GM20000 (cell line): ENCODE measurements at regions not wholly inside any gene's neighbourhood (a gene's known extent, or its start where the extent isn't known, plus 50 kb on each side); places are given as distances from the start of the nearest gene placed in this dataset.

Experiments
- DNase-seq: peaks from one replicate; pipeline ENCODE4 v3.0.0; 2012; ENCODE audit warnings: low spot score
- TF ChIP-seq, protein P1 (sequence below): IDR thresholded peaks from 2 replicates; pipeline ENCODE4 v1.5.1; 2012; ENCODE audit warnings: mild to moderate bottlenecking, control low read depth; ENCODE audit errors: extremely low read depth, missing control alignments

DNA sequence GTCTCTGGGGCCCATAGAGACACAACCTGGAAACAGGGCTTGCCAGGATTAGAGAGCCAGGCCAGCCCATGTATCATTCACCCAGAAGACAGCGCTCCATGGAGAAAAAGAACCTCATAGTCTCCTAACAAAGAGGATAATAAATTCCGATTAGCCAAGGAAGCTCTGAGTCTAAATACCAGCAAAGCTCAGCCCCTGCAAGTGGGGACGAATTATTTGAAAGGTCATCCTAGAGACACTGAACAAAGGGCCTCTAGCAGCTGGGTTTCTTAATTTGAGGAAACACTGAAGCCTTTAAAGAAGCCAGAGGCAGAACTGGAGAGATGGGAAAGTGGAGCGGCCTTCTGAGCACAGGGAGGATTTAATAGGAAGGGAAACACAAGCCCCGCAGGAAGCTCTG, 287.1 kb upstream of the ZNF462 start:
- TF ChIP-seq, protein P1, sequence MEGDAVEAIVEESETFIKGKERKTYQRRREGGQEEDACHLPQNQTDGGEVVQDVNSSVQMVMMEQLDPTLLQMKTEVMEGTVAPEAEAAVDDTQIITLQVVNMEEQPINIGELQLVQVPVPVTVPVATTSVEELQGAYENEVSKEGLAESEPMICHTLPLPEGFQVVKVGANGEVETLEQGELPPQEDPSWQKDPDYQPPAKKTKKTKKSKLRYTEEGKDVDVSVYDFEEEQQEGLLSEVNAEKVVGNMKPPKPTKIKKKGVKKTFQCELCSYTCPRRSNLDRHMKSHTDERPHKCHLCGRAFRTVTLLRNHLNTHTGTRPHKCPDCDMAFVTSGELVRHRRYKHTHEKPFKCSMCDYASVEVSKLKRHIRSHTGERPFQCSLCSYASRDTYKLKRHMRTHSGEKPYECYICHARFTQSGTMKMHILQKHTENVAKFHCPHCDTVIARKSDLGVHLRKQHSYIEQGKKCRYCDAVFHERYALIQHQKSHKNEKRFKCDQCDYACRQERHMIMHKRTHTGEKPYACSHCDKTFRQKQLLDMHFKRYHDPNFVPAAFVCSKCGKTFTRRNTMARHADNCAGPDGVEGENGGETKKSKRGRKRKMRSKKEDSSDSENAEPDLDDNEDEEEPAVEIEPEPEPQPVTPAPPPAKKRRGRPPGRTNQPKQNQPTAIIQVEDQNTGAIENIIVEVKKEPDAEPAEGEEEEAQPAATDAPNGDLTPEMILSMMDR, result no peak
- DNase-seq, result no peak

DNA sequence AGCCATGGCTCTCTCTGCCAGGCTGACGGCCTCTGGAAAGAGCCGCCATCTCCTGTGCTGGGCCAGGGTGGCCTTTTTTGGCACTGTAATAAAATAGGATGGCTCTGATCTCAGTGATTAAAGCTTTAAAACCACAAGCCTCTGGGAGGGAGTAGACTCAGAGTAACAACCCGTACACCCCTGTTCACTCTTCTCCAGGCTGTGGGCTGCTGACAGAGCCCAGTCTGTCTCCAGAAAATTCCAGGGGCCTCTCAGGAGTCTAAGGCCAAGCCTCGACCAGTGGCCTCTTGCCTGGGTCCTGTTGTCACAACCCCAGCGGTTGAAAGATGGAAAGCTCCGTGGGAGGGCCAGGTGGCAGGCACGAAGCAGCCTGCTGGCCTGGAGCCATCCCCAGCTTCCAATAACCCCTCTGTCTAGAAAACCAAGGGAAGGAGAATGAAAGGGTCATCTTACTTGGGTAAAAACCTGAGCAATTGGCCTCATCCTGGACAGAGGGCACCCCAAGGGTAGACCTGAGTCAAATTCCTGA, 286.7 kb upstream of the ZNF462 start:
- TF ChIP-seq, protein P1, result no peak

DNA sequence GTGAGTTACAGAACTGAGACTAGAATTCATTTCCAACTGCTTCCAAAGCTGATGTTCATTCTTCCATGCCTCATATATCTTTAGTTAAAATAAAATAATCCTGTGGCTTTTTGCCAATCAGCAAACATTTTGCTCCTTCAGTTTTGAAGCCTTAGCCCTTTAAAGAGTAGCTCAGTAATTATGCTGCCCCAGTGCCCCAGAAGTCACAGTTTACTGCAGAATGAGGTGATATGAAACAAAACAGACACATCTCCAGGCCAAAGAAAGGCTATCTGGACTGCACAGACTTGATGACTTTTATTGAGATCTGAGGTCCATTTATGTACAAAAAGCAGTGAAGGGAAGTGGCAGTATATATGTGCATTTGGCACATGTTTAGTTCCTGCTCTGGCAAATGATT, 285.8 kb upstream of the ZNF462 start:
- no peak for DNase-seq
- TF ChIP-seq, protein P1, result no peak

More for the DNA sequence above, 286.7 kb upstream of the ZNF462 start:
- DNase-seq, result no peak

DNA sequence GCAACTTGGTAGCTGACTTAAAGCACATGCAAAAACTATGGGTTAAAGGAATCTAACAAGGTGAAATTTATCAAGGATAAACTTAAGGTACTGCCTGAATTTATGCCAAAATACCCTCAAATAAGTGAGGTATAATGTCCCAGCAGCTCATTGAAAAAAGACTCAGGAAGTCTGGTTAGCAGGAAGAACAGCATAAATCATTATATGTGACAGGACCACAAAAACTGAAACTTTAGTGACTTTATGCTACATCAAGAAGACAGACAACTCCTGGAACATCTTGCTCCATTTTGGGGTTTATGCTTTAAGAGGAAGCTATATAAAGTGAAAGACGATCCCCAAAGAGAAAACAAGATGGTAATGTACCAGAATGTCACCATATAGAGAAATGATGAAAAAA, 282.4 kb upstream of the ZNF462 start:
- TF ChIP-seq, protein P1, result no peak
- no peak for DNase-seq

DNA sequence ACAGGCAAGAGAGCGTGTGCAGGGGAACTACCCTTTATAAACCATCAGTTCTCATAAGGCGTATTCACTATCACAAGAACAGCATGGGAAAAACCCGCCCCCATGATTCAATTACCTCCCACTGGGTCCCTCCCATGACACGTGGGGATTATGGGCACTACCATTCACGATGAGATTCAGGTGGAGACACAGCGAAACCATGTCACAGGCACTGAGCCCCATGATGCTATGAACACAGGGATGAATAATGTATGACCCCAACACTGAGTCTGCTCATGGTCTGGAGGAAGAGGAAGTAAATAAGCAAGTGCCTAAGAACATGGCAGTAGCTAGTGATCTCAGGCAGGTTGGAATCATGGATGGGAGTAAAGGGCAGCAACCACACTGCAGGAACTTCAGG, 281.0 kb upstream of the ZNF462 start:
- TF ChIP-seq, protein P1, result no peak
- no peak for DNase-seq

DNA sequence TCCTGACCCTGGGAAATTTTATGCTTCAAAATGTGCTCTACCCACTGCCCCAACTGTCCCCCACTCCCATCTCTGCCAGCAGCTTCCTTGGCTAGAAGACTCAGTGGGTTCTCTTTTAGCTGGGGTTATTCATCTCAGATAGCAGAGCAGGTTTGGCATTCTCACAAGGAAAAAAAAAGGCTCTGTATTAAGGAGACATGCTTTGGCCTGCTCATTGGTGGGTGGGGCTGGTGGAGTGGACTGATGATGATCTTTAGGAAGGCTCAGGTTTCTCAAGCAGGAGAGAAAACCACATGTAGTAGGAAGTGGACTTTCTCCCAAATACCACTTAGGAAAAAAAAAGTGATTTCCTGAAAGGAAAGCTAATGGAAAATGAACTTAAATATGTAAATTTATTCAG, 279.2 kb upstream of the ZNF462 start:
- TF ChIP-seq, protein P1, result no peak
- no peak for DNase-seq

DNA sequence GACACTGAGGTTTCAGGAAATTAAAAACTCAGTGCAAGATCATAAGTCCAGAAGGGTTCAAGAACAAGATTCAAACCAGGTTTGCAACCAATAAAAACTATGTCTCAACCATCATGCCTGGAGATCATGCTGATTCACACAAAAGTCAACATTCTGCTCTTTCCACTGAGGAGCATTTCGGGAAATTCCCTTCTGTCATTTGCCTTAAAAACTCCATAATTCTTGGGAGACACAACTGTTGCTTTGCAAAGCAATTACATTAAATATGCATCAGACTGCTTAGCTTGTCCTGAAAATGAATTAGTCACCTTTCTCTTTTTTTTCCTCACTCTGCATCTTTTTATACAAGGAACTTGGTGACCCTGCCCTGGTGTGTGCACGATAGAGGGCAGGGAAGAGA, 275.9 kb upstream of the ZNF462 start:
- TF ChIP-seq, protein P1, result no peak

More for the DNA sequence above, 275.9 kb upstream of the ZNF462 start:
- no peak for DNase-seq
